IPS-15b (cell line): ENCODE measurements at regions not wholly inside any gene's neighbourhood (a gene's known extent, or its start where the extent isn't known, plus 50 kb on each side); places are given as distances from the start of the nearest gene placed in this dataset.

Experiments
- H3K27me3 ChIP-seq: one replicate; pipeline ENCODE4 v1.6.1; 2013; ENCODE audit warnings: low read length; ENCODE audit not compliant: control insufficient read depth, insufficient read depth
- H3K36me3 ChIP-seq: one replicate; pipeline ENCODE4 v1.6.1; 2013; ENCODE audit warnings: low read length; ENCODE audit not compliant: control insufficient read depth, insufficient read depth
- H3K4me1 ChIP-seq: one replicate; pipeline ENCODE4 v1.6.1; 2013; ENCODE audit warnings: mild to moderate bottlenecking, low read length; ENCODE audit not compliant: control insufficient read depth, insufficient read depth
- H3K4me3 ChIP-seq: one replicate; pipeline ENCODE4 v1.5.1; 2013; ENCODE audit warnings: low read depth, low read length
- H3K9ac ChIP-seq: one replicate; pipeline ENCODE4 v1.6.1; 2013; ENCODE audit warnings: low read depth, mild to moderate bottlenecking, low read length
- H3K9me3 ChIP-seq: one replicate; pipeline ENCODE4 v1.6.1; 2013; ENCODE audit warnings: mild to moderate bottlenecking, low read length; ENCODE audit not compliant: control insufficient read depth, insufficient read depth

- H3K9ac ChIP-seq = no peak overlapping the region
- H3K27me3 ChIP-seq = no peaks in the 10 kb centered on the region
- H3K4me3 ChIP-seq = no peak overlapping the region
- peaks cover 5% of the 10 kb centered on the region for H3K4me1 ChIP-seq
- H3K36me3 ChIP-seq = no peaks in the 10 kb centered on the region
- no peaks in the 10 kb centered on the region for H3K9me3 ChIP-seq
These were observed 517.9 kb upstream of the MARCKS start for GRCh38 chr6:113339209-113339608.

- peaks cover 7% of the 10 kb centered on the region for H3K4me1 ChIP-seq
- H3K36me3 ChIP-seq = no peaks in the 10 kb centered on the region
- no peaks in the 10 kb centered on the region for H3K27me3 ChIP-seq
- no peaks in the 10 kb centered on the region for H3K9me3 ChIP-seq
- no peak overlapping the region for H3K9ac ChIP-seq
- no peak overlapping the region for H3K4me3 ChIP-seq
These were observed 516.8 kb upstream of the MARCKS start for GRCh38 chr6:113340371-113340770.

- no peak overlapping the region for H3K4me3 ChIP-seq
- no peaks in the 10 kb centered on the region for H3K9me3 ChIP-seq
- H3K36me3 ChIP-seq = no peaks in the 10 kb centered on the region
- no peaks in the 10 kb centered on the region for H3K27me3 ChIP-seq
- peaks cover 7% of the 10 kb centered on the region for H3K4me1 ChIP-seq
- no peak overlapping the region for H3K9ac ChIP-seq
These were observed 513.2 kb upstream of the MARCKS start for GRCh38 chr6:113343940-113344339.

GRCh38 chr6:113344969-113345368 is 512.2 kb upstream of the MARCKS start:
- Histone ChIP-seq H3K36me3 (no peaks in the 10 kb centered on the region), H3K4me3 (no peak overlapping the region), H3K4me1 (peaks cover 2% of the 10 kb centered on the region), H3K9ac (no peak overlapping the region), H3K9me3 (no peaks in the 10 kb centered on the region), H3K27me3 (no peaks in the 10 kb centered on the region)

- no peaks in the 10 kb centered on the region for H3K36me3 ChIP-seq
- peaks cover 2% of the 10 kb centered on the region for H3K4me1 ChIP-seq
- no peaks in the 10 kb centered on the region for H3K27me3 ChIP-seq
- no peak overlapping the region for H3K9ac ChIP-seq
- no peaks in the 10 kb centered on the region for H3K9me3 ChIP-seq
- H3K4me3 ChIP-seq = no peak overlapping the region
These were observed 509.7 kb upstream of the MARCKS start for GRCh38 chr6:113347436-113347835.

- Histone ChIP-seq H3K27me3 (no peaks in the 10 kb centered on the region), H3K9me3 (no peaks in the 10 kb centered on the region), H3K4me1 (no peaks in the 10 kb centered on the region), H3K36me3 (no peaks in the 10 kb centered on the region), H3K4me3 (no peak overlapping the region), H3K9ac (no peak overlapping the region)
These were observed 506.7 kb upstream of the MARCKS start for GRCh38 chr6:113350461-113350860.

GRCh38 chr6:113351173-113351834 is 505.8 kb upstream of the MARCKS start:
- H3K36me3 ChIP-seq = no peaks in the 10 kb centered on the region
- H3K4me1 ChIP-seq = no peaks in the 10 kb centered on the region
- H3K9ac ChIP-seq = no peak overlapping the region
- H3K9me3 ChIP-seq = no peaks in the 10 kb centered on the region
- H3K27me3 ChIP-seq = no peaks in the 10 kb centered on the region
- no peak overlapping the region for H3K4me3 ChIP-seq

- Histone ChIP-seq H3K27me3 (no peaks in the 10 kb centered on the region), H3K9ac (no peak overlapping the region), H3K4me1 (no peaks in the 10 kb centered on the region), H3K9me3 (no peaks in the 10 kb centered on the region), H3K4me3 (no peak overlapping the region), H3K36me3 (no peaks in the 10 kb centered on the region)
These were observed 504.9 kb upstream of the MARCKS start for GRCh38 chr6:113352029-113352801.

GRCh38 chr6:113352831-113353230 is 504.3 kb upstream of the MARCKS start:
- Histone ChIP-seq H3K9me3 (no peaks in the 10 kb centered on the region), H3K36me3 (no peaks in the 10 kb centered on the region), H3K9ac (no peak overlapping the region), H3K4me1 (no peaks in the 10 kb centered on the region), H3K4me3 (no peak overlapping the region), H3K27me3 (no peaks in the 10 kb centered on the region)

GRCh38 chr6:113353392-113353791 is 503.8 kb upstream of the MARCKS start:
- Histone ChIP-seq H3K27me3 (no peaks in the 10 kb centered on the region), H3K36me3 (no peaks in the 10 kb centered on the region), H3K9ac (no peak overlapping the region), H3K4me1 (no peaks in the 10 kb centered on the region), H3K9me3 (no peaks in the 10 kb centered on the region), H3K4me3 (no peak overlapping the region)

GRCh38 chr6:113354204-113354895 is 502.8 kb upstream of the MARCKS start:
- H3K4me1 ChIP-seq = no peaks in the 10 kb centered on the region
- H3K4me3 ChIP-seq = no peak overlapping the region
- no peaks in the 10 kb centered on the region for H3K9me3 ChIP-seq
- H3K27me3 ChIP-seq = no peaks in the 10 kb centered on the region
- no peaks in the 10 kb centered on the region for H3K36me3 ChIP-seq
- no peak overlapping the region for H3K9ac ChIP-seq

GRCh38 chr6:113356139-113356538 is 501.0 kb upstream of the MARCKS start:
- H3K9me3 ChIP-seq = no peaks in the 10 kb centered on the region
- no peaks in the 10 kb centered on the region for H3K36me3 ChIP-seq
- H3K27me3 ChIP-seq = no peaks in the 10 kb centered on the region
- H3K9ac ChIP-seq = no peak overlapping the region
- no peak overlapping the region for H3K4me3 ChIP-seq
- H3K4me1 ChIP-seq = no peaks in the 10 kb centered on the region
